ENCODE measurements at regions not wholly inside any gene's neighbourhood (a gene's known extent, or its start where the extent isn't known, plus 50 kb on each side); places are given as distances from the start of the nearest gene placed in this dataset.

- DNase-seq (ENCODE audit: low read depth in 3 of 3) = no peak
Measured at GRCh38 chrY:15404551-15404950, 880.2 kb downstream of the NLGN4Y start.

GRCh38 chrY:15415165-15415564 lies 890.8 kb downstream of the NLGN4Y start:
- no peak for DNase-seq (ENCODE audit: low read depth in 3 of 3)

GRCh38 chrY:15418613-15419012 lies 894.3 kb downstream of the NLGN4Y start:
- DNase-seq (ENCODE audit: low read depth in 3 of 3) = no peak

- DNase-seq (ENCODE audit: low read depth in 3 of 3) = no peak
Measured at GRCh38 chrY:15424665-15425132, 900.4 kb downstream of the NLGN4Y start.

GRCh38 chrY:15440021-15440695 lies 915.8 kb downstream of the NLGN4Y start:
- no peak for DNase-seq (ENCODE audit: low read depth in 3 of 3)

GRCh38 chrY:15440696-15441408 lies 916.5 kb downstream of the NLGN4Y start:
- no peak for DNase-seq (ENCODE audit: low read depth in 3 of 3)

- no peak for DNase-seq (ENCODE audit: low read depth in 3 of 3)
Measured at GRCh38 chrY:15441878-15442277, 917.5 kb downstream of the NLGN4Y start.

GRCh38 chrY:15445871-15446270 lies 921.5 kb downstream of the NLGN4Y start:
- DNase-seq (ENCODE audit: low read depth in 3 of 3) = no peak

- DNase-seq (ENCODE audit: low read depth in 3 of 3) = no peak
Measured at GRCh38 chrY:15446861-15447260, 922.5 kb downstream of the NLGN4Y start.

- DNase-seq (ENCODE audit: low read depth in 3 of 3) = no peak
Measured at GRCh38 chrY:15447959-15448358, 923.6 kb downstream of the NLGN4Y start.

GRCh38 chrY:15455133-15455937 lies 931.0 kb downstream of the NLGN4Y start:
- no peak for DNase-seq (ENCODE audit: low read depth in 3 of 3)

GRCh38 chrY:15455980-15456469 lies 931.7 kb downstream of the NLGN4Y start:
- DNase-seq (ENCODE audit: low read depth in 3 of 3) = peak in 2 of 3 donors; percentile 30 to 61

- DNase-seq (ENCODE audit: low read depth in 3 of 3) = no peak
Measured at GRCh38 chrY:15456491-15456890, 932.2 kb downstream of the NLGN4Y start.

- DNase-seq (ENCODE audit: low read depth in 3 of 3) = no peak
Measured at GRCh38 chrY:15457682-15458081, 933.4 kb downstream of the NLGN4Y start.

GRCh38 chrY:15458426-15458825 lies 934.1 kb downstream of the NLGN4Y start:
- no peak for DNase-seq (ENCODE audit: low read depth in 3 of 3)

- DNase-seq (ENCODE audit: low read depth in 3 of 3) = no peak
Measured at GRCh38 chrY:15465880-15466279, 941.6 kb downstream of the NLGN4Y start.

GRCh38 chrY:15466891-15467290 lies 942.6 kb downstream of the NLGN4Y start:
- no peak for DNase-seq (ENCODE audit: low read depth in 3 of 3)

- no peak for DNase-seq (ENCODE audit: low read depth in 3 of 3)
Measured at GRCh38 chrY:15468091-15468490, 943.8 kb downstream of the NLGN4Y start.

- no peak for DNase-seq (ENCODE audit: low read depth in 3 of 3)
Measured at GRCh38 chrY:15471371-15471770, 947.0 kb downstream of the NLGN4Y start.

GRCh38 chrY:15478348-15478963 lies 954.1 kb downstream of the NLGN4Y start:
- DNase-seq (ENCODE audit: low read depth in 3 of 3) = no peak

- DNase-seq (ENCODE audit: low read depth in 3 of 3) = no peak
Measured at GRCh38 chrY:15500536-15500935, 976.2 kb downstream of the NLGN4Y start.

- DNase-seq (ENCODE audit: low read depth in 3 of 3) = no peak
Measured at GRCh38 chrY:15501181-15501580, 976.9 kb downstream of the NLGN4Y start.

Data from stimulated activated CD4-positive, alpha-beta T cell treated with anti-CD3 and anti-CD28 coated beads, TNF-alpha, amount 100 ng/mL, for 48 hours (primary cell).